ENCODE measurements at regions not wholly inside any gene's neighbourhood (a gene's known extent, or its start where the extent isn't known, plus 50 kb on each side); places are given as distances from the start of the nearest gene placed in this dataset.

DNA sequence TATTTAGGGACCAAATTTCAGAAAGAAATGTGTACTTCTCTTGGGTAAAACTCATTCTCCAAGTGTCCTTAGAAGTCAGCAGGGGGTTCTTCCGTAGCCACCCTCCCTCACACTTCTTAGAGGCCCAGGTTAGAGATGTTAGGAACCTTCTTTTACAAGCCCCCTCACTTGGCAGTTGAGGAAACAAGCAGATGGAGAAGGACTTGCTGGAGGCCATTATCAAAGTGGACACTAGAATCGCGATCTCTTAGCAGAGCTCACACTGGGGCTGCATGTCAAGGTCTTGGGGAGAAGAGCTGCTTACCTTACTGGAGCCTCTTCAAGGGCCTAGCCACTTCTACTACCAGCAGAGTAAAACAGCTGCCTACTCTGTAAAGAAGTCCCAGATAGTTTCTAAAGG is 69.4 kb upstream of the POLG start:
- Mint-ChIP-seq H3K27ac (no peak overlapping the region), H3K36me3 (ENCODE audit: low read depth) (no peaks in the 10 kb centered on the region), H3K4me3 (no peak overlapping the region), H3K27me3 (peaks cover 92% of the 10 kb centered on the region), H3K4me1 (ENCODE audit: low read depth) (peaks cover 39% of the 10 kb centered on the region), H3K9me3 (no peaks in the 10 kb centered on the region)
- no peak for DNase-seq

DNA sequence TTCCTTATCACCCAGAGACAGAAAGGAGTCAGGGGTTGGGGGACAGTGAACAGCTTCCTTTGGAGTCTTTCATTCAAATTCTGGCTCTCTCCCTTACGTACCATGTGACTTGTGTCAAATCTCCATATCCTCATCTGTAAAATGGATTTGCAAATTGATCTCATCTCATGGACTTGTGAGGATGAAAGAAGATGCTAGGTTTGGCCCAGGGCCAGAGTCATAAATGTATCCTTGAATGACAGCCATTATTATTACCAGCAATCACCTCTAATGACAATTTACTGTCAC is 67.8 kb upstream of the POLG start:
- H3K36me3 Mint-ChIP-seq (ENCODE audit: low read depth): no peaks in the 10 kb centered on the region

DNA sequence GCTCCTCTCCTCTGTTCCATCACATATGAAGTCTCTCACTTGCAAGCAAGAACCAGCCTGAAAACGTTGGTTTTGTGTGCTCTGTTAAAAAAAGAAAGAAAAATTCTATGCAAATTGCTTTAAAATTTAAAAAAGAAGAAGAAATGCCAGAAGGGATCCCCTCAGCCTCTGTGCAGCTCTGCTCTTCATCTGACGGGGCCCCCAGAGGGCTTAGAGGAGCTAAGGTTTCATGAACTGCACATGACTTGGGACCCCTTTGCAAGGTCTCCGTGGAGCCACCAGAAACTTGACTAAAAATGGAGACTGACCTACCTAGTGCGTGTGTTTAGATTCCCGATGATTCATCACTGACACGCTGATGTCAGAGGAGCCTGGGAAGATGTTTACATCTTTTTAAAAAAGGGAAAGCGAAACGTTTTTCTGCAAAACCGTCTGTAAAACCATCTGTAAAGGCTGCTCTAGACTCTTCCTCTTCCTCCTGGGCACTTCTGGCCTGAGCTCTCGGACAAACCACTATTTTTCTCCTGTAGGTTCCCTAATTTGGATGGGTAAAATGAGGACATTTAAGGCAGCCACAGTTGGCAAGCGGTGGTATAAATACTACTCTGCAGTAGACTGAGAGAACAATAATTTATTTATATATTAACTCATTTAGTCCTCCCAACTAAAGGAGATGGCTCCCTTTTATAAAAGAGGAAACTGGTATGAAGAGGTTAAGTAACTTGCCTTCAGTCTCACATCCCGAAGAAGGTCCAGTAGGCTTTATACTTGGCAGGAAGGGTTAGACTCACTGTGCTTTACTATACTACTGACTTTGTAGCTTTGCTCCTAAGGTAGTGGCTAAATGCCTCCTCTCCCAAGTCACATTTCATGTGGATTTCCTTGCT is 67.2 kb upstream of the POLG start:
- H3K27me3 Mint-ChIP-seq: peaks cover 91% of the 10 kb centered on the region
- no peak for DNase-seq
- no peaks in the 10 kb centered on the region for H3K36me3 Mint-ChIP-seq (ENCODE audit: low read depth)
- no peak overlapping the region for H3K4me3 Mint-ChIP-seq
- peaks cover 23% of the 10 kb centered on the region for H3K4me1 Mint-ChIP-seq (ENCODE audit: low read depth)
- H3K9me3 Mint-ChIP-seq: no peaks in the 10 kb centered on the region
- no peak overlapping the region for H3K27ac Mint-ChIP-seq

More for the DNA sequence above, 67.8 kb upstream of the POLG start:
- DNase-seq: no peak
- H3K4me3 Mint-ChIP-seq: no peak overlapping the region
- peaks cover 91% of the 10 kb centered on the region for H3K27me3 Mint-ChIP-seq
- H3K4me1 Mint-ChIP-seq (ENCODE audit: low read depth): peaks cover 28% of the 10 kb centered on the region
- H3K27ac Mint-ChIP-seq: no peak overlapping the region
- no peaks in the 10 kb centered on the region for H3K9me3 Mint-ChIP-seq

GRCh38 chr15:89400782-89401545 is 66.3 kb upstream of the POLG start:
- Mint-ChIP-seq H3K27me3 (peaks cover 88% of the 10 kb centered on the region), H3K4me1 (ENCODE audit: low read depth) (peaks cover 14% of the 10 kb centered on the region), H3K9me3 (no peaks in the 10 kb centered on the region), H3K4me3 (peak overlapping the region; percentile 27), H3K36me3 (ENCODE audit: low read depth) (no peaks in the 10 kb centered on the region), H3K27ac (no peak overlapping the region)
- DNase-seq: no peak

DNA sequence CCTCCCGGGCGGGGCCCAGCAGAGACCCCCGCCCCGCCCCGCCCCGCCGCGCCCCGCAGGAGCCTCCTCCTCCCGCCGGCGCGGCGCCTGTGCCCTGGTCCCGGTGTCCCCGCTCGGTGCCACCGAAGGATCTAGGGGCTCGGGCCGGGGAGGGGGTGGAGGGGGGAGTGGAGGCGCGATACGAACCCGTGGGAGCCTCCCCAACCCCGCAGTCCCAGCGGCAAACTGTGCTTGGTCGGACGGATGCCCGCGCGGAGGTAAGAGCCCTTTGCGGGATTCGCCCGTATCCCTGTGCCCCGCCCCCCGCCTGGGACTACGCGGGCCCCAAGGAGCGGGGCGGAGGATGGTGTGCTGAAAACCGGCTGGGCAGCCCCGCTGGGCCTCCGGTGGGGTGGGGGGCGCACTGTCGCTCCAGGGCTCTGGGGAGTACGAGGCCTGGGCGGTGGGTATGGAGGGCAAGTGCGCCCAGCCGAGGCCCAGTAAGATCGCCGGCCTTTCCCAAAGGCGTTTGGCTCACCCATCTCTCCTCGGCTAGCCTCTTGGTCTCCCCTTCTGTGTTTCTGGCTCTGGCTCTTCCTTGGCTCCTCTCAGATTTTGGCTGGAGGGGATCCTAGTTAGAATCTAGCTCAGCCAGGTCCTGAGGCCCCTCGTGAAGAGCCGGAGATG is 65.6 kb upstream of the POLG start:
- Mint-ChIP-seq H3K27me3 (peaks cover 81% of the 10 kb centered on the region), H3K4me3 (peak overlapping the region; percentile 27), H3K9me3 (no peaks in the 10 kb centered on the region), H3K4me1 (ENCODE audit: low read depth) (peaks cover 13% of the 10 kb centered on the region), H3K27ac (no peak overlapping the region), H3K36me3 (ENCODE audit: low read depth) (no peaks in the 10 kb centered on the region)
- peak; percentile 39 for DNase-seq

DNA sequence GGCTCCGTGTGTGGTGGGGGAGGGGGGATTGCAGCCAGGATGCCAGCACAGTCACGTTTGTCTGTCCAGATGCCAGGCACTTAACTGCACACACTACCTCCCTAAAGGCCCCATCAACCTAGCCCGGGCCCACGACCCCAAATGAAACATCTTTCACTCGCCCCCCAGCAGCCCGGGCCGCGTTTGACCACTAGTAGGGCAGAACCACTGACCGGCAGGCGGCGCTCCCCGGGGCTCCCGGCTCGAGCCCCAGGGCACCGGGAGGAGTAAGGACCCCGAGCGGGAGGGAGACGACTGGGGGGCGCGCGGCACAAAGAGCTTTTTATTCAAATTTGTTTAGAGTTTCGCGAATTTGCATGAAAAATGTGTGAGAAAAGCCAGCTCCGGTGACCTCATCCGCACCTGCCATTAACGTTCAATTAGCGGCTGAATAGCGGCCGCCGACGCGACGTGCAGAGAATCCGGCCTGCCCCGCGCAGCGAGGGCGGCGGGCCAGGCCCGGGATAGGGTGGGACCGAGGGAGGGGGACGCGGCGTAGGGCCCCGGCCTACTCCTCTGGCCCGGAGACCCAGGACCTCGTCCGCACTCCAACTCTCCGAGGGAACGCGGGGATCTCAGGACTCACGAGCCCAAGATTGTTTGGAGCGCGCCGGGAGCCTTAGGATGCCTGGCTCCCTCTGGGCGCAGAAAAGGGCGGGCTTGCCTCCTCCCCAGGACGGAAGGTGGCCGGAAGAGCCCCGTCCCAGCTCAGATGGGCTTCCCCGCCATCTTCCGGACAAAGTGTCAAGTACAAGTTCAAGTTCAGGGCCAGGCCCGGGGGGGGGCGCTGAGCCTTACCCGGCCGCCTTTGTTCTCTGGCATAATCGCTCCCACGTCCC is 64.9 kb upstream of the POLG start:
- DNase-seq: peak; percentile 57
- Mint-ChIP-seq H3K27ac (no peak overlapping the region), H3K9me3 (no peaks in the 10 kb centered on the region), H3K27me3 (peaks cover 78% of the 10 kb centered on the region), H3K4me3 (peak overlapping the region; percentile 67), H3K36me3 (ENCODE audit: low read depth) (no peaks in the 10 kb centered on the region), H3K4me1 (ENCODE audit: low read depth) (peaks cover 13% of the 10 kb centered on the region)

- H3K27ac Mint-ChIP-seq: no peak overlapping the region
- peak overlapping the region; percentile 6 for H3K4me3 Mint-ChIP-seq
- H3K36me3 Mint-ChIP-seq (ENCODE audit: low read depth): no peaks in the 10 kb centered on the region
- H3K4me1 Mint-ChIP-seq (ENCODE audit: low read depth): peaks cover 13% of the 10 kb centered on the region
- no peak for DNase-seq
- peaks cover 76% of the 10 kb centered on the region for H3K27me3 Mint-ChIP-seq
- H3K9me3 Mint-ChIP-seq: no peaks in the 10 kb centered on the region
Measured at GRCh38 chr15:89398896-89399237, 64.2 kb upstream of the POLG start.

DNA sequence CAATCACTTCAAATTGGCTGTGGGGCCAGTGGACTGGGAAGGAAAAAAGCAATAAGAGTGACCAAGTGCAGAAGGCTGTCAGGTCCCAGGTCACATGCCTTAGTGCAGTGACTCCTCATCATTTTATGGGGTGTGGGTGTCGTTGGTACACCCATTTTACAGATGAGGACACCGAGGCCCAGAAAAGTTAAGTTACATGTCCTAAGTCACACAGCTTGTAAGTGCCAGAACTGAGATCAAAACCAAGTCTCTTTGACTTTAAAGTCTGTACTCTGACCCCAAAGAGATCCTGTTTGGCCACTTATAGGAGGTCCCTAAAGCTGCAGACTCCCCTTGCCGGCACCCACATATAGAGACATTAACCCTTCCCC is 63.0 kb upstream of the POLG start:
- Mint-ChIP-seq H3K27me3 (peaks cover 69% of the 10 kb centered on the region), H3K27ac (no peak overlapping the region), H3K36me3 (ENCODE audit: low read depth) (no peaks in the 10 kb centered on the region), H3K4me3 (no peak overlapping the region), H3K4me1 (ENCODE audit: low read depth) (peaks cover 13% of the 10 kb centered on the region), H3K9me3 (no peaks in the 10 kb centered on the region)
- no peak for DNase-seq

DNA sequence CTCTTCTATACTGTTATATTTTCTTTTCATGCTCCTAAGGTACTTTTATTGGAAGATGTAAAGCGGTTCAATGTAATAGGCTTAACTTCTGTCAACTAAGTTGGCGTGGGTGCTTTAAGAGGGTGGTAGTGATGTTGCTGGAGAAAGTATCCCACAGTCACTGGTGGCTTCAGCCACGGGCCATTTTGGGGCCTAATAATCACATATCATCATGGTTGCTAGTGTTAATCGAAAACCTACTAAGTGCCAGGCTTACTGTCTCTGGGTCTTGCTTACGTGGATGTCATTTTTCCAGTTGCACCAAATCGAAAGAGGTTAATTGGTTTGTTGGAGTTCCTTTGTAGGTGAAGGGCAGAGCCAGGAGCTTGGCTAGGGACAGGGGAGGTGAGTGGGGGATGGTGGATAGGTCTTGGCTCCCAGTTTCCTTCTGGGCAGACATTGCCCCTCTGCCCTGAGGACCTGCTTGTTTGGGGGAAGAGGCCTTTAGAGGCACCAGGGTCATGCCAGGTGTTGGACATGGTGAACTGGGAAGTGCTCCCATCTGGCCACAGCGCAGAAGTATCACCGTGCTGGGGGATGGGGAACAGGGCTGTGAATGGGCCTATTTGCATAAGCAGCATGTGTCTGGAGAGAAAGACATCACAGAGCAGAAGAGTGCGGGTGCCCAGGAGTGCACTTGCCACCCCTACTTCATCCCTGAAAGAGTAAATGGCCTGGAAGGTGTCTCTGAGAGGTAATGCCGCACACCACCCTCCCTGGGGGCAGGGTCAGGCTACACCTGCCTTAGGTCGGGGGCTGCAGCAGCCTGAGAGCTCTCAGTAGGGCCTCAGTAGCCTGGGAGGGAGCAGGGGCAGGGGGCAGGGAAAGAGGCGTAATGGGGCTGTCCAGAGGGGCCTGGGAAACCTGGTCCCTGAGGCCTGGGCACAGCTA is 62.4 kb upstream of the POLG start:
- Mint-ChIP-seq H3K4me3 (no peak overlapping the region), H3K36me3 (ENCODE audit: low read depth) (no peaks in the 10 kb centered on the region), H3K27me3 (peaks cover 68% of the 10 kb centered on the region), H3K9me3 (no peaks in the 10 kb centered on the region), H3K4me1 (ENCODE audit: low read depth) (peaks cover 12% of the 10 kb centered on the region), H3K27ac (no peak overlapping the region)
- no peak for DNase-seq

GRCh38 chr15:89395996-89396395 is 61.4 kb upstream of the POLG start:
- DNase-seq: no peak
- Mint-ChIP-seq H3K9me3 (no peaks in the 10 kb centered on the region), H3K4me1 (ENCODE audit: low read depth) (peaks cover 7% of the 10 kb centered on the region), H3K27me3 (peaks cover 60% of the 10 kb centered on the region), H3K4me3 (no peak overlapping the region), H3K36me3 (ENCODE audit: low read depth) (no peaks in the 10 kb centered on the region), H3K27ac (no peak overlapping the region)

GRCh38 chr15:89395461-89395871 is 60.8 kb upstream of the POLG start:
- no peaks in the 10 kb centered on the region for H3K9me3 Mint-ChIP-seq
- H3K27ac Mint-ChIP-seq: no peak overlapping the region
- no peaks in the 10 kb centered on the region for H3K36me3 Mint-ChIP-seq (ENCODE audit: low read depth)
- peaks cover 59% of the 10 kb centered on the region for H3K27me3 Mint-ChIP-seq
- H3K4me1 Mint-ChIP-seq (ENCODE audit: low read depth): peaks cover 6% of the 10 kb centered on the region
- no peak overlapping the region for H3K4me3 Mint-ChIP-seq
- DNase-seq: no peak

DNA sequence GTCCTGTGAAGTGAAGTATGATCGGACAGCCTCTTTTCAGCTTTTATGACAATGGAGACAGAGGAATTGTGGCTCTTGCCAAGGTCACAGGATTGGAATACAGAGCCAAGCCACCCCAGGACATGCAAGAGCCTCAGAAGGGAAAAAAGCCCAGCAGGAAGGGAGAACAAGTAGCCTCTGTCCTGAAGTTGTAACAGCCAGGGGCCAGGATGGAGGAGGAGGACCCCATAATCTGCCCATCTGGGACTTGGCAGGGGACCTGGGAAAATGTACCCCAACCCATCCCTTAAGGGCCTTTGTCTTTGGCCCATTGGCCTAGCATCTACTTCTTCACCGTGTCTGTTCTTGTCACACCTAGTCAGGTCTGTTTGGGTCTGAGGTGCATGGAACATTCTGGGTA is 60.4 kb upstream of the POLG start:
- H3K4me1 Mint-ChIP-seq (ENCODE audit: low read depth): peaks cover 6% of the 10 kb centered on the region
- H3K27ac Mint-ChIP-seq: no peak overlapping the region
- H3K9me3 Mint-ChIP-seq: no peaks in the 10 kb centered on the region
- H3K4me3 Mint-ChIP-seq: no peak overlapping the region
- no peaks in the 10 kb centered on the region for H3K36me3 Mint-ChIP-seq (ENCODE audit: low read depth)
- DNase-seq: no peak
- H3K27me3 Mint-ChIP-seq: peaks cover 58% of the 10 kb centered on the region

DNA sequence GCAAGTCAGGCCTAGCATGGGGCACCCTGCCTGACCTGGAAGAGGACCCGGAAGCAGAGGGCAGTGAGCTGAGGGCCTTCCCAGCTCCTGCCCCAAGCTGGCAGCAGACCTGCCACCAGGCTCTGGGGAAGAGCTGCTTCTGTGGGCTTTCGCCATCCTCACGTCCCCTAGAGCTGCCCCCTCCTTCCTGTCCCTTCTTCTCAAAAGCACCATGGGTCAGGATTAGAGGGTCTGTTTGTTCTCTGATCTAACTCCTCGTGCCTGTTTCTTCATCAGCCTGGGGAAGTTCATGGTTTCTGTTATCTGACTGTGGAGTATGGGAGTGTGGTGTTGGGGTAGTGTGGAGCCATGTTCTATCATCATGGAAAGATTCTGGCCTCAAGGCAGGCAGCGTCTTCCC is 58.4 kb upstream of the POLG start:
- no peaks in the 10 kb centered on the region for H3K36me3 Mint-ChIP-seq (ENCODE audit: low read depth)
- peaks cover 47% of the 10 kb centered on the region for H3K27me3 Mint-ChIP-seq
- no peak overlapping the region for H3K27ac Mint-ChIP-seq
- no peaks in the 10 kb centered on the region for H3K4me1 Mint-ChIP-seq (ENCODE audit: low read depth)
- no peaks in the 10 kb centered on the region for H3K9me3 Mint-ChIP-seq
- DNase-seq: no peak
- no peak overlapping the region for H3K4me3 Mint-ChIP-seq
